Osteoblast (primary cell): ENCODE measurements at regions not wholly inside any gene's neighbourhood (a gene's known extent, or its start where the extent isn't known, plus 50 kb on each side); places are given as distances from the start of the nearest gene placed in this dataset.

Experiments
- DNase-seq: peaks from one replicate; pipeline ENCODE4 v3.0.0; 2011; ENCODE audit warnings: low spot score, mixed read lengths; ENCODE audit not compliant: insufficient read length; ENCODE audit errors: missing footprints
- H2AFZ ChIP-seq: 2 replicates; pipeline ENCODE4 v1.6.0; 2011; ENCODE audit warnings: mild to moderate bottlenecking, low read length
- H3K27ac ChIP-seq: 2 replicates; pipeline ENCODE4 v1.5.1; 2011; ENCODE audit warnings: mild to moderate bottlenecking, low read depth, low read length, moderate library complexity
- H3K27me3 ChIP-seq: 2 replicates; pipeline ENCODE4 v1.6.0; 2012; ENCODE audit warnings: mild to moderate bottlenecking, control low read depth, inconsistent platforms, low read length, moderate library complexity; ENCODE audit not compliant: insufficient read depth
- H3K36me3 ChIP-seq: 2 replicates; pipeline ENCODE4 v1.5.1; 2011; ENCODE audit warnings: mild to moderate bottlenecking, low read length, control low read depth, moderate library complexity; ENCODE audit not compliant: insufficient read depth
- H3K4me1 ChIP-seq: 2 replicates; pipeline ENCODE4 v1.5.1; 2011; ENCODE audit warnings: mild to moderate bottlenecking, low read length, control low read depth, moderate library complexity; ENCODE audit not compliant: insufficient read depth
- H3K4me2 ChIP-seq: 2 replicates; pipeline ENCODE4 v1.6.0; 2011; ENCODE audit warnings: mild to moderate bottlenecking, low read length; ENCODE audit not compliant: insufficient read depth
- H3K4me3 ChIP-seq: fragments of 200-600 bp; sonication (generic); 3 replicates; pipeline ENCODE4 v1.5.1; 2012; ENCODE audit warnings: mild to moderate bottlenecking, low read length, inconsistent platforms; ENCODE audit not compliant: insufficient read depth
- H3K79me2 ChIP-seq: 2 replicates; pipeline ENCODE4 v1.6.0; 2012; ENCODE audit warnings: mild to moderate bottlenecking, low read length, control low read depth, inconsistent platforms; ENCODE audit not compliant: insufficient read depth
- H3K9me3 ChIP-seq: 2 replicates; pipeline ENCODE4 v1.5.1; 2011; ENCODE audit warnings: low read depth, low read length, control low read depth
- H4K20me1 ChIP-seq: 2 replicates; pipeline ENCODE4 v1.6.0; 2012; ENCODE audit warnings: mild to moderate bottlenecking, low read length, control low read depth; ENCODE audit not compliant: insufficient read depth
- TF ChIP-seq, protein P1 (sequence below): IDR thresholded peaks from 2 replicates; pipeline ENCODE4 v1.5.1; 2011; ENCODE audit warnings: mild to moderate bottlenecking, low read depth, low read length, moderate library complexity; ENCODE audit errors: extremely low read depth

DNA sequence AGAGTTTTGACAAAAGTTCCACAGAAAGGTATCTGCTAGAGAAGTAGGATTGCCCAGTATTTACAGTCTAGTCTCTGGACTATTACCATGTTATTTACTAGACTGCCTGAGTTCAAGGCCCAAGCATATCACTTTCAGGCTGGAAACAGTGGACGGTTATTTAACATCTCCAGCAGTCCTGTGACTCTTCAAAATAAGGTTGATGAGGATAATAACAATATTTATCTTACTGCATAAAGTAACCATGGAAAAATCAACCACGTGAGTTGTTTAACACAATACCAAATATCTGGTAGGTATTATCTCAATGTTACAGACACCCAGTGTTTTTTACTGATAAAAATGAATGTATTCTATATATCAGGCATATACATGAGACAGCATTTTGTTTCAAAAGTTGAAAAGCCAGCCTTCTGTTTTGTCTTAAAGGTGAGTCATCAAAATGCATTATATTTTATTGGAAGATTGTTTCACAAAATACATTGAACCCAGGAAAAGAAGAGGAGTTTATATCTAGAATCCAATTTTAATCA, 535.8 kb downstream of the TBL1XR1 start:
- Histone ChIP-seq H3K4me1 (peaks cover 7% of the 10 kb centered on the region), H3K27ac (no peak overlapping the region), H3K36me3 (no peaks in the 10 kb centered on the region), H3K27me3 (no peaks in the 10 kb centered on the region), H4K20me1 (no peaks in the 10 kb centered on the region), H3K4me3 (no peak overlapping the region), H3K79me2 (no peaks in the 10 kb centered on the region), H3K4me2 (no peak overlapping the region), H2AFZ (no peak overlapping the region), H3K9me3 (no peaks in the 10 kb centered on the region)
- no peak for DNase-seq
- TF ChIP-seq, protein P1, sequence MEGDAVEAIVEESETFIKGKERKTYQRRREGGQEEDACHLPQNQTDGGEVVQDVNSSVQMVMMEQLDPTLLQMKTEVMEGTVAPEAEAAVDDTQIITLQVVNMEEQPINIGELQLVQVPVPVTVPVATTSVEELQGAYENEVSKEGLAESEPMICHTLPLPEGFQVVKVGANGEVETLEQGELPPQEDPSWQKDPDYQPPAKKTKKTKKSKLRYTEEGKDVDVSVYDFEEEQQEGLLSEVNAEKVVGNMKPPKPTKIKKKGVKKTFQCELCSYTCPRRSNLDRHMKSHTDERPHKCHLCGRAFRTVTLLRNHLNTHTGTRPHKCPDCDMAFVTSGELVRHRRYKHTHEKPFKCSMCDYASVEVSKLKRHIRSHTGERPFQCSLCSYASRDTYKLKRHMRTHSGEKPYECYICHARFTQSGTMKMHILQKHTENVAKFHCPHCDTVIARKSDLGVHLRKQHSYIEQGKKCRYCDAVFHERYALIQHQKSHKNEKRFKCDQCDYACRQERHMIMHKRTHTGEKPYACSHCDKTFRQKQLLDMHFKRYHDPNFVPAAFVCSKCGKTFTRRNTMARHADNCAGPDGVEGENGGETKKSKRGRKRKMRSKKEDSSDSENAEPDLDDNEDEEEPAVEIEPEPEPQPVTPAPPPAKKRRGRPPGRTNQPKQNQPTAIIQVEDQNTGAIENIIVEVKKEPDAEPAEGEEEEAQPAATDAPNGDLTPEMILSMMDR, result no peak

DNA sequence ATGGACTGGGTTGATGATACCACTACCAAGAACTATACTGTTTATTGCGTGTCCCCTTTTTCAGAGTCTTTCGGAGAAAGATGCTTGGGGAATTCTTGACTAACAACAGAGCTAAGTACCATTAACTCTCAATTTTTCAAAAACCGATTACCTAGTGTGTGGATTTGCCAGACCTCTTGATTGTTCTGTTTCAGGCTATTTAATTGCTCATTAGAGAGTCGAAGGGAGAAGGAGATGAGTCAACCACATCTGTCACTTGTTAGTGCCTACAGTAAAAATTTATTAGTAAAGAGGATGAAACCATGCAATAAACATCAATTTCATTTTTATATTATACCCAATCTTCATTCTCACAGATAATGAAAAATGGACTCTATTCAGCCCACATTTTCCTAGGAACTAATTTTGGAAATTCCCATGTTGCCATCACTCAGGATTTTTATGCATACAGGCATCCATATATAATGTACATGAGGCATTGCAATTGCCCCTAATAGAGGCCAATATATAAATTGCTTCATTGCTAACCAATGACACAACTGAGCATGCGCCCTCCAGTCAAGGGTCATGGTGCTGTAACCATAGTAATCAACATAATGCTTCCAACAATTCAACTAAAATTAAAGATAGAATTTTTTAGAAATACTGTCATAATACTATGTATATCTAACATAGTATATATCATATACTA, 541.7 kb downstream of the TBL1XR1 start:
- Histone ChIP-seq H3K79me2 (no peaks in the 10 kb centered on the region), H3K36me3 (no peaks in the 10 kb centered on the region), H4K20me1 (no peaks in the 10 kb centered on the region), H3K9me3 (no peaks in the 10 kb centered on the region), H3K4me2 (no peak overlapping the region), H3K4me3 (no peak overlapping the region), H3K27me3 (no peaks in the 10 kb centered on the region), H3K27ac (no peak overlapping the region), H3K4me1 (no peaks in the 10 kb centered on the region), H2AFZ (no peak overlapping the region)
- DNase-seq, result no peak
- TF ChIP-seq, protein P1, result no peak

DNA sequence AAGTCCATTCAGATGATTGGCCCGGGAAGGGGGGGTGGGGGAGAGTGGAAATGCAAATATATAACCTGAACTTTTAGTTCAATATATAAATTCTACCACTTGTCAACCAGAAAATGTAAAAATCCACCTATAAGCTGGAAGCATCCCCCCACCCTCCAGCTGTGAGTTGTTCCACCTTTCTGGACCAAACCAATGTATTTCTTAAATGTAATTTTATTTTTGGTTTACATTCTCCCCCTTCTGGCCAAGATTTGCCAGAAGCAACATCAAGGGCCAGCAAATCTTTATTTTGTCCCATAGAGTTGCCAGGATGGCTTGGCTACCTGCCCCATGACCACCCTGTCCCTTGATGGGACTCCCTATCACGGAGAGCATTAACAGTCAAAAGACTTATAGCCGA, 545.7 kb downstream of the TBL1XR1 start:
- TF ChIP-seq, protein P1, result peak; percentile 8
- DNase-seq, result no peak

DNA sequence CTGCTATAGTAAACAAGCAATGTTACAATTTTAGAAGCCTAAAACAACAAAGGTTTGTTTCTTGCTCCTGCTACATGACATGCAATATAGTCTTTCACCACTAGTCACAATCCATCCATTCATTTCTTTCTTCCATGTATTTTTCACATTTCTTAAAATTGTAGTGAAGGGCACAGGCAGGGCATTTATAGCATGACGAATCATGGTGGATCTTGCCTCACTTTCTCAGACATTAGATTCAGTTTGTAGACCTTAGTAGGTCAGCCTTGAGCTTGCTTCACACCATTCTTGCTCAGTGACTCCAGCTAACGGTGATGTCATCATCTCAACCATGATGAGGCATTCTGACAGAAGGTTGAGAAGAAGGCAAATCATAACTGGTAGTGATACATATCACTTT, 546.8 kb downstream of the TBL1XR1 start:
- Histone ChIP-seq H2AFZ (no peak overlapping the region), H3K27me3 (no peaks in the 10 kb centered on the region), H3K79me2 (no peaks in the 10 kb centered on the region), H4K20me1 (no peaks in the 10 kb centered on the region), H3K4me3 (no peak overlapping the region), H3K9me3 (no peaks in the 10 kb centered on the region), H3K36me3 (no peaks in the 10 kb centered on the region), H3K4me1 (no peaks in the 10 kb centered on the region), H3K4me2 (no peak overlapping the region), H3K27ac (no peak overlapping the region)
- TF ChIP-seq, protein P1, result peak; percentile 29
- no peak for DNase-seq

More for the DNA sequence above, 545.7 kb downstream of the TBL1XR1 start:
- Histone ChIP-seq H4K20me1 (no peaks in the 10 kb centered on the region), H3K36me3 (no peaks in the 10 kb centered on the region), H3K79me2 (no peaks in the 10 kb centered on the region), H2AFZ (no peak overlapping the region), H3K9me3 (no peaks in the 10 kb centered on the region), H3K4me3 (no peak overlapping the region), H3K27me3 (no peaks in the 10 kb centered on the region), H3K4me1 (no peaks in the 10 kb centered on the region), H3K4me2 (no peak overlapping the region), H3K27ac (no peak overlapping the region)
